Activated gamma-delta T cell treated with Interleukin-2 at 50 U/mL for 16 hours (primary cell): ENCODE measurements at regions not wholly inside any gene's neighbourhood (a gene's known extent, or its start where the extent isn't known, plus 50 kb on each side); places are given as distances from the start of the nearest gene placed in this dataset.
"Not testable (repeated sequence)": the region's sequence is repeated elsewhere in the genome, so short reads cannot be mapped to it uniquely, and the experiment has no call there.

Source experiments
- DNase-seq: peaks from one replicate; pipeline ENCODE4 v3.0.0-alpha.2; 2020

DNA sequence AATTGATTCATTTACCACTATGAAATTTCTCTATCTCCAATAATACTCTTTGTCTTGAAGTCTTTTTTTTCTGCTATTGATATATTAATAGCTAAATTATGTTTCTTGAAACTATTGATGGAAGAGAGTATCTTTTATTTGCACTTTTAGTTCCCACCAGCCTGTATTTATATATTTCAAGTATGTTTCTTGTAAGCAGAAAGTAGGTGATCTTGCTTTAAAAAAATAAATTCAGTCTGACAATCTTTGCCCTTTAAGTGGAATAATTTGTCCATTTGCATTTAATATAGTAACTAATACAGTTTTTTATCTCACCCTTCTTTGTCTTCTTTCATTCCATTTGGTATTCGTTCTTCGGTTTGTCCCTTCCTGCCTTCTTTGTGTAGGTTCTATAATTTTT, 790.5 kb downstream of the MCTP2 start:
- DNase-seq = no peak

DNA sequence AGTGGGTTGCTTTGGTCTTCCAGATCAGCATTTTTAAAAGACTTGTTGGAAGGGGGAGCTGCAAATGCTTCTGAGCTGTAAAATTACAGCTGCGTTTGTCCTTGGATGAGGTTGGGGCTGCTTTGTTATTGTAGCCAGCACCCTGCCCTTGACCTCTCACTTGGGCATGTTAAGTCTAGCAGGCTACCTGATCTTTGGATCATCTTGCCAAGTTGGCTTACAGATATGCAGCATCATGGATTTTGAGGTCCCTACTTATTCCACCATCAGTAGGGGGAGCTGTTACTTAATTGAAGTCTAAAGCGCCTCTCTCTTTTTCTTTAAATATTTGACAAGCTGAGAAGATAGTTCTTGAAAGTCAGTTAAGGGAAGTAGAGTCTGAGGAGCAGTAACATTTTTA, 793.0 kb downstream of the MCTP2 start:
- no peak for DNase-seq

DNA sequence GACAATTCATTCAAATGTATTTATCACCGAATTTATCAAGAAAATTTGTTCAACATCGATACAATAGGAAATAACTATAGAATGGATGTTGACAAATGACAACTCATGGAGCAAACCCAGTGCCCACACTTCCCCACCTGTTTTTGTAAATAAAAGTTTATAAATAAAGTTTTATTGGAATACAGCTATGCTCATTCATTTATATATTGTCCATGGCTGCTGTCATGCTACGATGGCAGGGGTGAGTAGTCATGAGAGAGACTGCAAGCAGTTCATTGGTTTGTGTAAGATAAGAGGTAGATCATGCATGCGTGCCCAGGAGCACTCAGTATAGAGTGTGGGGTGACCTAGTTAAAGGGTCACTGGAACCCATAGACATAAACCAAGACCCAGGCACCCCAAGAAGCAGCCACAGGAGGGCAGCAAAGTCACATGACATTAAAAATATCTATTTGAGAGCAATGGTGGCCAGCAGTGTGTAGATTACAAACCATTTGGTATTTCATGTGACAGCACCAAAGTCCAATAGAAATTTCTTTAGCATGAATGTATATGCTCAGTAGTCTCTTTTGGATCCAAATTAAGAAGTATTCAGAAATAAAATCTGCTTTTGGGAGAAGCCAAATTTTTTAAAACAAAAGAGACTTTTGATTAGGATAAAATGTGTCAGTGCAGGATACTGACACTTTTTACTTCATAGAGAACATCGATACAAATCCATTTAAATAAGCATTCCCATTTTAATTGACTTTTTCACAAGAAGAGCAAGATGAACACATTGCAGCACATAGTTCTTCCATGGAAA, 794.8 kb downstream of the MCTP2 start:
- DNase-seq = no peak

DNA sequence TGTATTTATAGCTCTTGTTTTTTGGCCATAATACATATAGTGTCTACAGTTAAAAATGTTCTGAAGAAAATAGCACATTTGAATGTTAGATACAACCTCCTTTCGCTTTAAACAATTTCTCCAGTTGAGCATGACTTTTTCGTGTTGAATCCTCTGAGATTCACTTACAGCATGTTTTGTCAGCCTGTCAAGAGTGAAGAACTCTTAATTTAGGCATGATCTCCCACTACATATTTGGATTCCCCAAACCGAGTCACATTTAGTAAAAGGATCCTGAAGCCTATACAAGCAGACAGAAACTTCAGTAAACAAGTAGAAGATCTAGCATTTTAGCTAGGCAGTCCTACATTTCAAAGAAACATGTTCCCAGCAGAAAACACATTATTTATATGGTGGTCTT, 796.6 kb downstream of the MCTP2 start:
- DNase-seq = no peak

DNA sequence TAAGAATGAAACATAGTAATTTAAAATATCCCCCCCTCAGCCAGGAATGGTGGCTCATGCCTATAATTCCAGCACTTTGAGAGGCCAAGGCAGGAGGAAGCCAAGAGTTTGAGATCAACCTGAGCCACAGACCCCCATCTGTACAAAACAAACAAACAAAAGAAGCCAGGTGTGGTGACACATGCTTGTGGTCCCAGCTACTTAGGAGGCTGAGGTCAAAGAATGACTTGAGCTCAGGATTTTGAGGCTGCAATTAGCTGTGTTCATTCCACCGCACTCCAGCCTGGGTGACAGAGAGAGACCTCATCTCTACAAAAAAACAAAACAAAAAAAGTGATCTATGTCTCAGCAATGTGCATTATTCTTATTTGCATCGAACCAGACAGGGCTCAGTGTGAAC, 800.8 kb downstream of the MCTP2 start:
- no peak for DNase-seq

DNA sequence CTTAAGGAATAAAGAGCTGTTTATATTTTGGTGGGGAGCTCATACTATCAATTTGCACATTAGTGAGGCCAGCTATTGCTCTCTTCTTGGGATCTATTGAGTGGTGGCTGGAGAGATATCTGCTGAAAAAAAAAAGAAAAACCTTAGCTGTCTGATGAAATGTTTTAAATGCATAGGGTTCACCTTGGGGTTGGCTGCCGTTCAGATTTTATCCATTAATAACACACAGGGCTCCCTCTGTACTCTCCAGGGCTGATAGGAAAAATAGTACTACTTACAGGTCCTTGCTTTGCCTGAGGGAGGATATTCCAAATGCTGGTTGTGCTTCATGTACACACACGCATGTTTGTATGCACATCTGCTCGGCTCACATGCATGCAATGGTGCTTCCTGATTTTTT, 803.7 kb downstream of the MCTP2 start:
- no peak for DNase-seq

DNA sequence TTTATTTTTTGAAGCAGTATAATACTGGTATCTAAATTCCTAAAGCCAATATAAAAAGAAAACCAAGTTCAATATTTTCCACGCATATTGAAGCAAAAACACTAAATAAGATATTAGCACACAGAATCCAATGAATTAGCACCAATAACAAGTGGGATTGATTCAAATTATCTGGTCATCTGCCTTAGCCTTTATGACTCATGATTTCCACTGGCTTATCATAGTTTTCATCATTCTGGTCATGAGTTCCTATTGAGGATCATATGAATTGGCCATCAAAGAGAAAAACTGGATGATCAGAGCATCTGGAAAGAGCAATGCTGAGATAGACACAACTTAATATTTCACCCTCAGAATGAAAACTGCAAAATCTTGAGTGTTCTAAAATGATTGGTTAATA, 809.9 kb downstream of the MCTP2 start:
- no peak for DNase-seq

DNA sequence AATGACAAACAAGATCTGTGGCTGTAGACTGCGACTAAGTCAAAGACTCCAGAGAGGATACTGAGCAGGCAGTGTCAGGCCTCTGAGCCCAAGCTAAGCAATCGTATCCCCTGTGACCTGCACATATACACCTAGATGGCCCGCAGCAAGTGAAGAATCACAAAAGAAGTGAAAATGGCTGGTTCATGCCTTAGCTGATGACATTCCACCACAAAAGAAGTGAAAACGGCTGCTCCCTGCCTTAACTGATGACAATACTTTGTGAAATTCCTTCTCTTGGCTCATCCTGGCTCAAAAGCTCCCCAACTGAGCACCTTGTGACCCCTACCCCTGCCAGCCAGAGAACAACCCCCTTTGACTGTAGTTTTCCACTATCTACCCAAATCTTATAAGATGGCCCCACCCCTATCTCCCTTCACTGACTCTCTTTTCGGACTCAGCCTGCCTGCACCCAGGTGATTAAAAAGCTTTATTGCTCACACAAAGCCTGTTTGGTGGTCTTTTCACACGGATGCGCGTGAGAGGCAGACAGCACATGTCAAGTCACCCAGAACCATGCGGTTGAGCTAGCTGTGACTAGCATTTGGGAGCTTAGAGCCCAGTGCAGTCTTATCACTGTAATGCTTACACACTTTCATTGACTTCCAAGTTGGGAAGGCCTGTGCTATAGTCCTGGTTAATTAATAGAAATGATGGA, 812.0 kb downstream of the MCTP2 start:
- not testable (repeated sequence) for DNase-seq

DNA sequence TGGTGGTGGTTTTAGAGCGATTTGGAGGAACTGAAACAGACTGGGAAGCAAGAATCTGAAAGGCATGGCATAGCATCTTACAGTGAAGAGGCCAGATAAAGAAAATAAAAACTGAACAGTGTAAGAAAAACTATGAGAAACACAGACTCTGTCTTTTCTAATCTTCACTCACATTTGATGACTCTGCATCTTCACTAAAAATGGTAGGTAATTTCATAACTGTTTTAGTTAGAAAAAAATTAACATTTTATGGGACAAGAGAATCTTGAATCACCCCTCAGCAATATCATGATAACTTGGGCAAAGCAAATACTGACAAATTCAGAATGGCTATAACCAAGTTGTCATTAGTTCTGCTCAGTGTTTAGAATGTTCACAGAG, 812.6 kb downstream of the MCTP2 start:
- DNase-seq = no peak

DNA sequence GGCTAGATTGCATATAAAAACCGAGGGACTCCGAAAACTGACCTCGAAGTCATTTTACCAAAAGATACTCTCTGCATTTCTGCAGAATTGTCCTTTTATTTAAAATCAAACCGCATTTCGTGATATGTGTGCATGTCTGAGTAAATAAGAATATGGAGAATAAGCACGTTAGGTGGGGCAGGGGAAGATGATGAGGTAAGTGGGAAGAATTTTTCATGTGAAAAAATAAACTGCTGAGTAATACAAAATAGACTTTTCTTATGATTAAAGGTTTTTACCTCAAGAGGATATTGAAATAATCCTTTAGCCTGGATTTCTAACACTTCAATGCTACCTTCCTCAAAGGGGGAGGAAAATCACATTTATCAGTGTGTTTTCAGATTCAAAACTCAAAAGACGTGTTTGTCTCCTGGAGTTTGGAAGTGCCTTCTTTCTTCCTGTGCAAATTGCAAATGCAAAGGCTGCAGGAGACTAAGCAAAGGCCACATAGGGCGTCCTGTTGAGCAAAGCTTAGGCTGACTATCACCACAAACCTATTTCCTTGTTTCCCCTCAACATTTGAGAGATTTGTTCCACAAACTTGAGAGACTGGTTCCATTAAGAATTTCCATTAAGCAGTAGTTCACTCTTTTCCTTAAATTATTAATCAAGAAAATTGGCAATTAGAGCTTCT, 813.5 kb downstream of the MCTP2 start:
- no peak for DNase-seq

DNA sequence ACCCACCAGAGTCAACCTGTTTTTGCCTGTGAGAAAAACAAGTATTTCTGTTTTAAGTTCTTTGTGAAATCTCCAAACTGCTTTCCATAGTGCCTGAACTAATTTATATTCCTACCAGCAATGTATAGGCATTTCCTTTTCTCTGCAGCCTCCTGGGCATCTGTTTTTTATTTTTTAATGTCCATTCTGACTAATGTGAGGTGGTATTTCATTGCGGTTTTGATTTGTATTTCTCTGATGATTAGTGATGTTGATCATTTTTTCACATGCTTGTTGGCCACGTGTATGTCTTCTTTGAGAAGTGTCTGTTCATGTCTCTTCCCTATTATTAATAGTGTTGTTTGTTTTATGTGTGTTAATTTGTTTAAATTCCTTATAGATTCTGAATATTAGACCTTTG, 820.5 kb downstream of the MCTP2 start:
- DNase-seq = no peak

DNA sequence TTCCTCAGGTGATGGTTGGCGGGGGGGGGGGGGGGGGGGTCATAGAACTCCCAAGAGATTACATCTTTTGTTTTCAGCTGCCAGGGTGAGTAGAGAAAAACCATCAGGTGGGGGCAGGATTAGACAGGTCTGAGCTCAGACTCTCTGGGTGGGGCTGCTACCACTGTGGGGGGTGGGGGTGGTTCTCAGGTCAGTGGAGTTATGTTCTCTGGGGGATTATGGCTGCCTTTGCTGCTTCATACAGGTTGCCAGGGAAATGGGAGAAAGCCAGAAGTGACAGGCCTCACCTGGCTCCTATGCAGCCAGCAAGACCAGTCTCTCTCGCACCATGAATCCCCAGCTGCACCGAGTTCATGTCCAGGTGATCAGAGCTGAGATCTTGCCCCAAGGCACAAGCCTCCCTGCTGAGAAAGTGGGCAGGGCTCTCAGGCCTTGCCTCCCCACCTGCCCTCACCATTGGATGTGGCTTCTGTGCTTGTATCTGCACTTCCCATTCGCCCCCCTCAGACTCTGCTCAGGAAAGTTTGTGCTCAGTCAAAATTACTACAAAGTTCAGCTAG, 828.1 kb downstream of the MCTP2 start:
- DNase-seq = no peak

DNA sequence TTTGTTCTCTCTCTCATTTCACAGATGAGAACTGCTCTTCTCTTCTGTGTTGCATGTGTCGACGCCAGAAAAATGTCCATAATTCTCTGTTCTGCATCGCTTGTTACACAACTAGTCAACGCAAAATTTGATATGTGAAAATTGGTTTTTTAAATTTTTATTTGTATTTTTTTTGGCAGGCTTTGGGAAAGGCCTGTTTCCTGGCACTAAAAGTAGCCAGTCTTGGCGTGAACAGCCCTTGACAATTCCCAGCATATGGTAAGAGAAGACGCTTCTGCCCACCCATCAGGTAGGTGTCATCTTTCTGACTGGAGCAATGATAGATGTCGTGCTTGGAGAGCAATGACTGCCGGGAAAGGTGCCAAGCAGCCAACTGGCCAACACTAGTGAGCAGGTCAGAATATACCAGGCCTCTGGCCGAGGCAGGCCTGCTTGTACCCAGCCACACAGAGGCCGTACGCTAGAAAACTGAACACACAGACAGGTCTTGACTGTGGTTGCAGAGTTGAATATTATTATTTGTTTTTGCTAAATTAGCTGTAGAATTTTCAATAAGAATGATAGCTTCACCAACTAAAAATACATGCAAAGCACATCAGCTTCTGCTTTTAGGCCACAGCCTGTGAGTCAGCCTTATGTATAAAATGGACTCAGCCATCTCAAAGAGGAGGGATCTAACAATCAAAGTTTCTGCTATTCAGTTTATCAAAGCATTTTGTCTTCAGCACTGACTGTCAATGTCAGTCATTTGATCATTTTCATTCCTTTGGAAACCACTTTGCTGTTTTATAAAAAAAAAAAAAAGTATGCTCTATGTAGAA, 837.5 kb downstream of the MCTP2 start:
- DNase-seq = no peak

DNA sequence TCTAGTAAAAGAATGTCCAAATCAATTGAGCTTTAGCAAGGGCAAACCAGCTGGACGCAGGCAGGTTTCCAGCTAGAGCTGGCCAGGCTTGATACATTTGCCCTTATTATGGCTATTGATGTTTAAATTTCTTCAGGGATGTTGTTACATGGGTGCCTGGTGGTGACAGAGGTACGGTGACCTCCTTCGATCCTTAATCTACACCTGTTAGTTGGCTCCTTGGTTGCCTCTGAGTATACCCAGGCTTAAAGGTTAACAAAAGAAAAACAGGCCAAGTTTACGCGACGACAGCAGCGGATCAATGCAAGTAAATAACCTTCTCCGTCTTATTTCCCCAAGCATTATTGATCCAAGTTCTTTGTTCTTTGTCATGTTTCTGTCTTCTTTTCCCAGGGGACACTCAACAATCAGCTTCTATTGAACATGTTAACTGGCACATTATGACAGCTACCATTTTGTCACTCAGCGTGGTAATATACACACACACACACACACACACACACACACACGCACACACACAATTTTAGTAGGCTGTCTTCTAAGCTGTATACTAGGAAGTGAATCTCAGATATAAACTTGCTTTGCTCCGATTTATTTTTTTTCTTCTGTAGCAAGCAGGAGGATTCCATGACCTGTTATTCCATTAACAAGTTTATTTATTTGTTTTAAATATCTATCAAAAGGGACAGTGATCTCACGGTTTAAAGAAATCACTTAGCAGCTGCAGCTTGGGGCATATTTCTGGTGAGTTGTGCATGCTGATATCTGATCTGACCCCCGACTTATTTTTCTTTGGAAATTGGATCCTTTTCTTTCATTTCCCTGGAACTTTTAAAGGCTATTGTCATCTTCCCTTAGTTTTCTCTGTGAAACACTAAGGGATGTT, 844.7 kb downstream of the MCTP2 start:
- DNase-seq = no peak

DNA sequence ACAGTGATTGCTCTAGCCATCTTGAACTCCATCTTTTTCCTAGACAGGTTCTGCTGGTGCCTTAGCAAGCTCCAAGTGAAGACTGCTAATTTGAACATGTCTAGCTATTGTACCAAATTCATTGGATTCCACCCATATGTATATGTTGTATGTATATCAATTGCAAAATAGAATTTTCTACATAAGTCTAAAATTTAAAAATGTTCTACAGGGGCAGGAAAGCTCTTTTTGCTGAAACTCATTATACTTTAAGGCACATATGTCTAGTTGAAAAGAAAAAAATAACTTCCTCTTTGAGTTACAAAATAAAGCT, 845.3 kb downstream of the MCTP2 start:
- DNase-seq = no peak

DNA sequence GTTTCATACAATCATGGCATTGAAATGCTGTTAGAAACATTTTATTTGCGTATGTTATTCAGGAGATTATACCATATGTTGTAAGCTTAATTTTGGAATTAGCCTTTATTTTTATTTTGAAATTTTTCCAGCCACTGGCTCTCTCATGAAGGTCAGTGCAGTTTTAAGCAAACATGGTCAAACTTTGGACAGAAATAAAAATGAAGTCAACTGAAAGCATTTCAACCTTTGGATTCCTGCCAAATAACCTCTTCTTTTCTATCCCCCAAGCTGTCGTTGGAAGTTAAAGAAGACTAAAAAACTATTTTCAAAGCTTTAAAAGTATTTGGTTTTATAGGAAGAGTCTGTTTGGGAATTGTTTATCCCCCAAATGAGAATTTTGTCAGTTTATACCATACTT, 846.6 kb downstream of the MCTP2 start:
- DNase-seq = no peak

DNA sequence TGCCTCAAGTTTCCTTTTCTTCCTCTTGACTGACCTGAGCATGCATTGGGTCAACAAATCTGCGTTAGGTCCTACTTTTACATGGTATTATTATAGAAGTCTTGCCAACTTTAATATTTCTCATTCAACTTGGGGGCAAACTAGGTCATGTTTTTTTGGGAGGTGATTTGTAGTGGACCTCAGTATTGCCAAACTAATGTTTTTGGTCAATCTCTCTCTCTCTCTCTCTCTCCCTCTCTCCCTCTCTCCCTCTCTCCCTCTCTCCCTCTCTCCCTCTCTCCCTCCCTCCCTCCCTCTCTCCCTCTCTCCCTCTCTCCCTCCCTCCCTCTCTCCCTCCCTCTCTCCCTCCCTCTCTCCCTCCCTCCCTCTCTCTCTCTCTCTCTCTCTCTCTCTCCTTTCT, 848.9 kb downstream of the MCTP2 start:
- DNase-seq = not testable (repeated sequence)

DNA sequence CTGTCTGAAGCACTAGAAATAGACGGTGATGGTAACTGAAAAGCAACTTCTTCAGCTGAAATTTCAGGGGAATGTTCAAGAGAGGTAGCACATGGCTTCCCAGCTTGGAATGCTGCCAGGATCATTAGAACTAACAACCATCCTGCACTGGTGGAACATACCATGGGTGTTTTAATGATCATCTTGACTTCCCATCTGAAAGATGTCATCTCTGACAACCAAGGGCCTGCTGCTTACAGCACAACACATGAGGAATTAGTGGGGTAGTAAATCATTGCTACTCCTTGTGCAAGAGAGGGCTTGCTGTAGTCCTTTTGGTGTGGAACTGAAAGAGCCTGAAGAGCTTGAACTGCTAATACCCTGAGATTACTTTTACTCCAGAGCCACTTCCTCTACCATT, 853.7 kb downstream of the MCTP2 start:
- DNase-seq = no peak

DNA sequence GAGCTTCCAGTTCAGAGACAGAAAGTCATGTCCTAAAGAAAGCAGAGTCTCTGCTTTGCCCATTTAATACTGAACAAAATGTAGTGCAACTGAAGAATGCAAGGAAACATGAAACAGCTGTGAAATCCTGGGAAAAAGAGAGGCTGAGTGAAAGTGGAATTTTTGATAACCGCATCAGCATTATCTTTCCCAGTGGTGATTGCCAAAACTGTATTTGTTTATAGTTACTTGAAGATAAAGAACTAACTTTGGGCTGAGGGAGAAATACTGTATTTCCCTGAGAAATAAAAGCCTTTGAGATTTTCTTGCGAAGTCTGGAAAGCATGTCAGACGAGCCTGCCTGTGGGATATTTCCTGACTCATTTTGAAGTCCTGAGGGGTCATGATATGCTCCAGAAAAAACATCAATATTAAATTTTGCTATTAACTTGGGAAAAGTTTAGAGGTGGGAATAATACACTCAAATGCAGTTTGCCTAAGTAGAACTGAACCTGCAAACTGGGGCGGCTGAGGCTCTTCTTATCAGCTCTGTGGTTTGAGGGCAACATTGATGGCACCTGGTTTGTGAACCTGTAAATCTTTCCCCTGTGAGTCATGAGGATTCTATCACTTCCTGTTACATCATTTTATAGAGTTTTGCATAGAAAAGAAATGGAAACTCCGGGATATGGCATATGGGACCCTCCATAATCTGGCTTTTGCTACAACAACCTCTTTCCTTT, 855.3 kb downstream of the MCTP2 start:
- no peak for DNase-seq

DNA sequence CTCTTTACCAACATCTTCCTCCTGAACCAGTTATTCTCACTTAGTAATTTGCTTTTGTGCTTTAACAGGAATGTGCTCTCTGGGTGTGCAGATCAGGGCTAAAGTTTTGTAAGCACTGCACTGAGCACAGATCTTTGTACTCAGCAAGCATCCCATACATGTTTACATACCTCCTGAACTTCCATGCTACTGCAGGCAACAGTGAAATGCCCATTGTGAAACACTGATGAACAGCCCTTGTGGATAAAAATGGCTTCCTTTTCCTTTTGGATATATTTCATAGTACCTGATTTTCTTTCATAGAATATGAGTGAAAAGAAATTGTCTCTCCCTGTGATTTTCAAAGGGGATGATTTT, 855.9 kb downstream of the MCTP2 start:
- DNase-seq = no peak

DNA sequence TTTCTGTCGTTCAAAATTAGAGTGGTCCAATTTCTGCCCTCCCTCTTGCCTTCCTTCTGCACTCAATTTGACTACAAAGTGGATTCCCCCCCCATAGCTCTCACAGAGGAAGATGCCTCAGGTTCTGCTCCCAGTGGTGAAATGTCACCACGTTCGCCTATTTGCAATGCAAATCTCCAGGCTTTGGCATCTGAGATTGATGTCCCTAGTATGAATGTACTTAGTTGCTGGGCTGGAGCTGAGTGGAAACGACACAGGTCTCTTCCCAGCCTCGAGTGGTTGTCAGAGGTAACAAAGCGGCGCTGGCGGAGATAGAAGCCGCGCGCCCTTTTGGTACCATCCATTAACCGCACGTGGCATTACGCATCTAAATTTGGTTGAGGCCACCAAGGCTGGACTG, 860.1 kb downstream of the MCTP2 start:
- no peak for DNase-seq

DNA sequence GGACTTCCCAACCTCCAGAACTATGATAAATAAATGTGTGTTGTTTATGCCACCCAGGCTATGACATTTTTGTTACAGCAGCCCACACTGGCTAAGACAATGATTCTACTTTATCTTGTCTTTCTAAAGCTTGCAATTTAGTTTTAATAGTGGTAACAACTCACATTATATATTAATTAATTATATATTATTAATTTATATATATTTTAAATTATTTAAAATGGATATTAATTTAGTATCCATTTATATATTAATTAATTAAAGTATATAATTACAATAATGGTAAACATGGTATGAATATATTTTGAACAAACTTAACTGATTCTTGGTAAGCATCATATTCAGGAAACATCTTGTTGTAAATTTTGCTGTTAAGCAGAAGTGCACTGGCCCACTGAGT, 863.9 kb downstream of the MCTP2 start:
- no peak for DNase-seq
